IMR-90 (cell line): ENCODE measurements at regions not wholly inside any gene's neighbourhood (a gene's known extent, or its start where the extent isn't known, plus 50 kb on each side); places are given as distances from the start of the nearest gene placed in this dataset.

Experiments used
- ATAC-seq: fragments of 200-7000 bp; cut with Tn5 transposase; 2 replicates; pipeline ENCODE4 v1.9.1; 2020; ENCODE audit warnings: low read depth, mild to moderate bottlenecking, moderate library complexity
- BruUV-seq: library from RNA; stranded (reverse); fragments of 400-500 nt; replicated peaks from 2 replicates; lab custom pipeline; 2021; lab: Mats Ljungman, UMichigan
- CTCF ChIA-PET: fragments of 300-600 bp; formaldehyde crosslinking; extraction: SDS; loops from one replicate; lab custom pipeline; 2021; ENCODE audit warnings: antibody characterized with exemption; lab: Yijun Ruan, JAX
- POLR2A ChIA-PET: fragments of 300-600 bp; sonication (Branson Sonifier 250); formaldehyde crosslinking; loops from one replicate; lab custom pipeline; 2022; ENCODE audit warnings: antibody characterized with exemption; ENCODE audit not compliant: unreplicated experiment; lab: Charles Lee
- DNase-seq: peaks from one replicate; pipeline ENCODE4 v3.0.0; 2013
- H2AFZ ChIP-seq: replicated peaks from 2 replicates; pipeline ENCODE3; 2013; ENCODE audit warnings: low read length, mild to moderate bottlenecking; ENCODE audit not compliant: poor library complexity
- H2AK5ac ChIP-seq: 2 replicates; pipeline ENCODE4 v1.6.1; 2013; ENCODE audit warnings: low read depth, low read length, inconsistent platforms
- H2AK9ac ChIP-seq: replicated peaks from 2 replicates; pipeline ENCODE3; 2013; ENCODE audit warnings: mild to moderate bottlenecking, low read depth, low read length, moderate library complexity; ENCODE audit not compliant: poor library complexity
- H2BK120ac ChIP-seq: 2 replicates; pipeline ENCODE4 v1.6.1; 2013; ENCODE audit warnings: low read depth, low read length, inconsistent platforms
- H2BK15ac ChIP-seq: 3 replicates; pipeline ENCODE4 v1.6.1; 2013; ENCODE audit warnings: low read depth, low read length, inconsistent platforms
- H2BK20ac ChIP-seq: 2 replicates; pipeline ENCODE4 v1.6.1; 2013; ENCODE audit warnings: low read depth, mild to moderate bottlenecking, inconsistent platforms, low read length, moderate library complexity
- H2BK5ac ChIP-seq: 2 replicates; pipeline ENCODE4 v1.6.1; 2013; ENCODE audit warnings: mild to moderate bottlenecking, low read depth, low read length, inconsistent platforms; ENCODE audit not compliant: poor library complexity, severe bottlenecking
- H3K14ac ChIP-seq: replicated peaks from 2 replicates; pipeline ENCODE4 v1.6.1; 2013; ENCODE audit warnings: low read depth, low read length, inconsistent platforms
- H3K18ac ChIP-seq: 2 replicates; pipeline ENCODE4 v1.6.1; 2013; ENCODE audit warnings: low read depth, low read length, control low read depth
- H3K23ac ChIP-seq: 2 replicates; pipeline ENCODE4 v1.6.1; 2013; ENCODE audit warnings: low read depth, low read length, inconsistent platforms
- H3K27ac ChIP-seq: 2 replicates; pipeline ENCODE4 v1.5.1; 2013; ENCODE audit warnings: mild to moderate bottlenecking, control low read depth, low read length; ENCODE audit not compliant: insufficient read depth
- H3K27me3 ChIP-seq: 2 replicates; pipeline ENCODE4 v1.6.1; 2013; ENCODE audit warnings: low read length; ENCODE audit not compliant: control insufficient read depth, insufficient read depth
- H3K36me3 ChIP-seq: 2 replicates; pipeline ENCODE4 v1.6.1; 2013; ENCODE audit warnings: low read length, mixed read lengths; ENCODE audit not compliant: control insufficient read depth, insufficient read depth
- H3K4ac ChIP-seq: 2 replicates; pipeline ENCODE4 v1.6.1; 2013; ENCODE audit warnings: low read depth, low read length, inconsistent platforms
- H3K4me1 ChIP-seq: 2 replicates; pipeline ENCODE4 v1.6.1; 2013; ENCODE audit warnings: low read length, mixed read lengths; ENCODE audit not compliant: control insufficient read depth, insufficient read depth
- H3K4me2 ChIP-seq: 2 replicates; pipeline ENCODE4 v1.6.1; 2013; ENCODE audit warnings: low read depth, mild to moderate bottlenecking, control low read depth, low read length, moderate library complexity
- H3K4me3 ChIP-seq: 2 replicates; pipeline ENCODE4 v1.5.1; 2013; ENCODE audit warnings: low read depth, mild to moderate bottlenecking, control low read depth, low read length, moderate library complexity; ENCODE audit not compliant: insufficient read depth
- H3K56ac ChIP-seq: 2 replicates; pipeline ENCODE4 v1.6.1; 2013; ENCODE audit warnings: low read length, inconsistent platforms; ENCODE audit not compliant: insufficient read depth; ENCODE audit errors: extremely low read depth
- H3K79me1 ChIP-seq, 2 experiments: 2 replicates each; pipeline ENCODE4 v1.6.1; 2013; ENCODE audit warnings: low read length in 2 of 2, inconsistent platforms in 1 of 2, low read depth in 1 of 2
- H3K9ac ChIP-seq: 2 replicates; pipeline ENCODE4 v1.6.1; 2013; ENCODE audit warnings: low read depth, low read length, control low read depth
- H3K9me1 ChIP-seq: 2 replicates; pipeline ENCODE4 v1.6.1; 2013; ENCODE audit warnings: low read length, inconsistent platforms; ENCODE audit not compliant: insufficient read depth
- H3K9me3 ChIP-seq: 2 replicates; pipeline ENCODE4 v1.6.1; 2013; ENCODE audit warnings: low read length; ENCODE audit not compliant: control insufficient read depth, insufficient read depth
- H4K20me1 ChIP-seq: 2 replicates; pipeline ENCODE4 v1.6.1; 2013; ENCODE audit warnings: low read length, inconsistent platforms; ENCODE audit not compliant: insufficient read depth
- H4K5ac ChIP-seq: 2 replicates; pipeline ENCODE4 v1.6.1; 2013; ENCODE audit warnings: mild to moderate bottlenecking, low read depth, low read length, control low read depth
- H4K8ac ChIP-seq, 2 experiments: 2 replicates each; pipeline ENCODE4 v1.6.1; 2013; ENCODE audit warnings: low read depth in 2 of 2, low read length in 2 of 2, control low read depth in 1 of 2, inconsistent platforms in 1 of 2
- H4K91ac ChIP-seq: 2 replicates; pipeline ENCODE4 v1.6.1; 2013; ENCODE audit warnings: low read depth, low read length, inconsistent platforms; ENCODE audit not compliant: insufficient read depth
- BHLHE40 ChIP-seq: fragments of 150-350 bp; IDR thresholded peaks from 2 replicates; pipeline ENCODE4 v1.6.1; 2016; ENCODE audit warnings: mild to moderate bottlenecking, low read depth, low read length
- CTCF ChIP-seq: conservative IDR thresholded peaks from 2 replicates; pipeline ENCODE4 v1.5.1; 2012; ENCODE audit warnings: mild to moderate bottlenecking, low read depth, low read length, improper control_type of control experiment
- ELK1 ChIP-seq: fragments of 150-350 bp; IDR thresholded peaks from 2 replicates; pipeline ENCODE4 v1.6.1; 2016; ENCODE audit warnings: low read depth, mild to moderate bottlenecking, low read length, moderate library complexity, borderline replicate concordance
- SMC3 ChIP-seq: fragments of 150-350 bp; IDR thresholded peaks from 2 replicates; pipeline ENCODE4 v1.6.1; 2016; ENCODE audit warnings: low read depth, mild to moderate bottlenecking, antibody characterized with exemption, low read length, moderate library complexity
- WGBS, 2 experiments: methylation state at CpG; one replicate each; pipeline versions ENCODE4 v1.1.5 to v1.1.7; 2013; ENCODE audit warnings: missing lambda C conversion rate in 2 of 2; ENCODE audit not compliant: insufficient read length in 1 of 2; ENCODE audit errors: extremely low coverage in 2 of 2; 5-methylcytosine and 5-hydroxymethylcytosine counted together
- dilution Hi-C: fragments of 300-500 bp; cut with HindIII; formaldehyde crosslinking; loops from one replicate; pipeline ENCODE4 v1.14.3; 2018; ENCODE audit warnings: low sequenced_read_pairs; ENCODE audit not compliant: unreplicated experiment
- in situ Hi-C: fragments of 300-500 bp; cut with MboI; formaldehyde crosslinking; loops from 3 replicates; pipeline ENCODE4 v1.14.3; 2019; ENCODE audit warnings: low sequenced_read_pairs, inconsistent platforms, mixed read lengths
- intact Hi-C: fragments of 100-400 bp; cut with micrococcal nuclease; formaldehyde crosslinking; loops from 2 replicates; pipeline ENCODE4 v1.10.0; 2022

- Histone ChIP-seq H3K27ac (no peak overlapping the region), H3K4ac (no peak overlapping the region), H4K5ac (no peak overlapping the region), H2BK5ac (no peak overlapping the region), H2AK5ac (no peak overlapping the region), H3K4me1 (no peaks in the 10 kb centered on the region; the same call in 1 of the 2 replicates), H4K91ac (no peak overlapping the region), H3K27me3 (no peaks in the 10 kb centered on the region), H3K4me3 (no peak overlapping the region), H2BK20ac (no peak overlapping the region), H4K8ac (no peak overlapping the region), H3K36me3 (no peaks in the 10 kb centered on the region), H2AFZ (no peak overlapping the region), H2BK15ac (no peak overlapping the region), H3K14ac (no peak overlapping the region; the same call in 1 of the 2 replicates), H3K9me3 (peaks cover 5% of the 10 kb centered on the region), H4K20me1 (no peaks in the 10 kb centered on the region), H3K23ac (no peak overlapping the region), H2AK9ac (no peak overlapping the region), H3K79me1 (no peaks in the 10 kb centered on the region), H2BK120ac (no peak overlapping the region), H3K4me2 (no peak overlapping the region), H3K9me1 (0 out of 2 replicates have a peak, but pooled peaks cover 2% of the 10 kb centered on the region), H3K18ac (no peak overlapping the region), H3K56ac (no peak overlapping the region), H3K9ac (no peak overlapping the region)
- DNase-seq: no peak
- intact Hi-C loops (no loop called here), dilution Hi-C loops (no loop called here), in situ Hi-C loops (no loop called here)
- no CpG with 5 or more reads among the region's 6 CpGs for WGBS, 2 experiments
- POLR2A ChIA-PET: no interaction called here
- peak; percentile 29; the same call in 1 of the 2 replicates for ATAC-seq
- CTCF ChIA-PET: interaction anchor here (1.2 kb wide), 1 partner anchor 39 kb away, joined by 3 read pairs; no protein-coding TSS in a partner anchor
- BruUV-seq: no TSS peak
- TF ChIP-seq CTCF (no peak), ELK1 (no peak), SMC3 (no peak), BHLHE40 (no peak)
Observed at GRCh38 chr5:40235471-40236400, 444.0 kb upstream of the PTGER4 start.
